Neural cell (in vitro differentiated cells): ENCODE measurements at regions not wholly inside any gene's neighbourhood (a gene's known extent, or its start where the extent isn't known, plus 50 kb on each side); places are given as distances from the start of the nearest gene placed in this dataset.

ENCODE experiments used
- H2AFZ ChIP-seq: fragments of 200-600, 300-800 bp; sonication (generic), shearing (Covaris generic); 2 replicates; pipeline ENCODE4 v1.6.0; 2014; ENCODE audit warnings: low read depth, mild to moderate bottlenecking, antibody characterized with exemption, low read length, moderate library complexity
- H3F3A ChIP-seq: fragments of 200-600 bp; shearing (Covaris generic); 2 replicates; pipeline ENCODE4 v1.6.1; 2016; ENCODE audit warnings: mild to moderate bottlenecking, moderate library complexity, mixed read lengths, antibody characterized with exemption, low read length; ENCODE audit not compliant: insufficient read depth, poor library complexity, severe bottlenecking
- H3K27ac ChIP-seq: fragments of 200-600, 300-800 bp; sonication (generic), shearing (Covaris generic); 2 replicates; pipeline ENCODE4 v1.5.1; 2014; ENCODE audit warnings: mild to moderate bottlenecking, low read length, moderate library complexity
- H3K27me3 ChIP-seq: fragments of 300-800, 200-600 bp; sonication (generic), shearing (Covaris generic); 2 replicates; pipeline ENCODE4 v1.6.0; 2014; ENCODE audit warnings: mild to moderate bottlenecking, low read depth, low read length, moderate library complexity; ENCODE audit not compliant: insufficient read depth
- H3K36me3 ChIP-seq: fragments of 300-800, 200-600 bp; sonication (generic), shearing (Covaris generic); 2 replicates; pipeline ENCODE4 v1.5.1; 2014; ENCODE audit warnings: mild to moderate bottlenecking, antibody characterized with exemption, low read length, moderate library complexity; ENCODE audit not compliant: insufficient read depth
- H3K4me2 ChIP-seq: fragments of 300-800, 200-600 bp; sonication (generic), shearing (Covaris generic); 2 replicates; pipeline ENCODE4 v1.6.0; 2014; ENCODE audit warnings: mild to moderate bottlenecking, low read length
- H3K4me3 ChIP-seq: fragments of 300-800, 200-600 bp; sonication (generic), shearing (Covaris generic); 2 replicates; pipeline ENCODE4 v1.5.1; 2014; ENCODE audit warnings: mild to moderate bottlenecking, low read length, moderate library complexity
- H3K79me2 ChIP-seq: fragments of 200-600 bp; shearing (Covaris generic); replicated peaks from 2 replicates; pipeline ENCODE4 v1.6.0; 2014; ENCODE audit warnings: mild to moderate bottlenecking, low read length, moderate library complexity; ENCODE audit not compliant: insufficient read depth
- H3K9ac ChIP-seq: fragments of 300-800, 200-600 bp; sonication (generic), shearing (Covaris generic); 2 replicates; pipeline ENCODE4 v1.6.1; 2016; ENCODE audit warnings: mild to moderate bottlenecking, low read length, mixed read lengths
- H3K9me2 ChIP-seq: fragments of 200-600 bp; shearing (Covaris generic); 2 replicates; pipeline ENCODE4 v1.6.1; 2016; ENCODE audit warnings: mild to moderate bottlenecking, low read length, mixed read lengths; ENCODE audit not compliant: insufficient read depth
- H3K9me3 ChIP-seq: fragments of 200-600, 300-800 bp; sonication (generic), shearing (Covaris generic); 2 replicates; pipeline ENCODE4 v1.6.1; 2016; ENCODE audit warnings: mild to moderate bottlenecking, mixed run types, low read length, moderate library complexity, mixed read lengths
- H4K20me1 ChIP-seq: fragments of 200-600 bp; shearing (Covaris generic); 2 replicates; pipeline ENCODE4 v1.6.1; 2016; ENCODE audit warnings: mild to moderate bottlenecking, mixed run types; ENCODE audit not compliant: insufficient read depth
- CTCF ChIP-seq: fragments of 450-650 bp; IDR thresholded peaks from 2 replicates; pipeline ENCODE4 v1.5.1; 2014; ENCODE audit warnings: antibody characterized with exemption, mild to moderate bottlenecking, moderate library complexity; ENCODE audit not compliant: poor library complexity, severe bottlenecking
- EP300 ChIP-seq: fragments of 450-650 bp; conservative IDR thresholded peaks from 2 replicates; pipeline ENCODE4 v1.6.1; 2014; ENCODE audit warnings: antibody characterized with exemption, mild to moderate bottlenecking, moderate library complexity; ENCODE audit not compliant: poor library complexity, severe bottlenecking
- EZH2 ChIP-seq: fragments of 200-600, 300-800 bp; shearing (Covaris generic), sonication (generic); IDR thresholded peaks from 2 replicates; pipeline ENCODE4 v1.6.1; 2014; ENCODE audit warnings: antibody characterized with exemption, low read length, borderline replicate concordance, mild to moderate bottlenecking; ENCODE audit not compliant: insufficient read depth, poor library complexity, severe bottlenecking
- MXI1 ChIP-seq: fragments of 450-650 bp; conservative IDR thresholded peaks from 2 replicates; pipeline ENCODE4 v1.6.1; 2014; ENCODE audit warnings: antibody characterized with exemption, mild to moderate bottlenecking; ENCODE audit not compliant: poor library complexity, severe bottlenecking
- POLR2AphosphoS5 ChIP-seq: IDR thresholded peaks from 2 replicates; pipeline ENCODE4 v1.6.1; 2012
- RAD21 ChIP-seq: fragments of 450-650 bp; conservative IDR thresholded peaks from 2 replicates; pipeline ENCODE4 v1.6.1; 2014; ENCODE audit warnings: antibody characterized with exemption, mild to moderate bottlenecking, moderate library complexity
- REST ChIP-seq: IDR thresholded peaks from 2 replicates; pipeline ENCODE4 v1.6.1; 2012; ENCODE audit warnings: borderline replicate concordance
- SMC3 ChIP-seq: fragments of 450-650 bp; conservative IDR thresholded peaks from 2 replicates; pipeline ENCODE4 v1.6.1; 2014; ENCODE audit warnings: antibody characterized with exemption, mild to moderate bottlenecking, moderate library complexity; ENCODE audit not compliant: poor library complexity
- TAF1 ChIP-seq: IDR thresholded peaks from 2 replicates; pipeline ENCODE4 v1.6.1; 2012; ENCODE audit warnings: low read depth

- Histone ChIP-seq H3K9me3 (no peaks in the 10 kb centered on the region), H3K9me2 (no peaks in the 10 kb centered on the region), H3K79me2 (no peaks in the 10 kb centered on the region), H3K27me3 (no peaks in the 10 kb centered on the region), H3K27ac (no peak overlapping the region), H4K20me1 (no peaks in the 10 kb centered on the region), H3K4me2 (no peak overlapping the region), H2AFZ (no peak overlapping the region), H3K9ac (no peak overlapping the region), H3K36me3 (no peaks in the 10 kb centered on the region), H3F3A (no peaks in the 10 kb centered on the region), H3K4me3 (no peak overlapping the region)
- TF ChIP-seq CTCF (no peak), MXI1 (no peak), SMC3 (no peak), EP300 (no peak), EZH2 (no peak), RAD21 (no peak), POLR2AphosphoS5 (no peak)
Measured at GRCh38 chr18:30454920-30455319, 587.6 kb downstream of the DSC3 start.

- H2AFZ ChIP-seq: no peak overlapping the region
- H3F3A ChIP-seq: no peaks in the 10 kb centered on the region
- no peaks in the 10 kb centered on the region for H3K79me2 ChIP-seq
- no peaks in the 10 kb centered on the region for H3K27me3 ChIP-seq
- H3K4me3 ChIP-seq: no peak overlapping the region
- TF ChIP-seq RAD21 (no peak), MXI1 (no peak), CTCF (no peak), TAF1 (no peak), REST (no peak), POLR2AphosphoS5 (no peak), SMC3 (no peak), EP300 (no peak), EZH2 (no peak)
- no peaks in the 10 kb centered on the region for H3K36me3 ChIP-seq
- H4K20me1 ChIP-seq: no peaks in the 10 kb centered on the region
- no peaks in the 10 kb centered on the region for H3K9me3 ChIP-seq
- H3K4me2 ChIP-seq: no peak overlapping the region
- H3K27ac ChIP-seq: no peak overlapping the region
- no peak overlapping the region for H3K9ac ChIP-seq
- H3K9me2 ChIP-seq: no peaks in the 10 kb centered on the region
Measured at GRCh38 chr18:30451981-30452380, 590.6 kb downstream of the DSC3 start.
